ENCODE measurements at regions not wholly inside any gene's neighbourhood (a gene's known extent, or its start where the extent isn't known, plus 50 kb on each side); places are given as distances from the start of the nearest gene placed in this dataset.

- no peak for DNase-seq (ENCODE audit: low read depth)
Measured at GRCh38 chr4:147428583-147428982, 52.3 kb upstream of the EDNRA start.

GRCh38 chr4:147430111-147430510 lies 50.8 kb upstream of the EDNRA start:
- DNase-seq (ENCODE audit: low read depth): no peak
